Skin of body (tissue), 1 donor: ENCODE measurements at regions not wholly inside any gene's neighbourhood (a gene's known extent, or its start where the extent isn't known, plus 50 kb on each side); places are given as distances from the start of the nearest gene placed in this dataset.

Source experiments
- DNase-seq: peaks from one replicate; lab custom pipeline; 2025; lab: John Stamatoyannopoulos, UW

DNA sequence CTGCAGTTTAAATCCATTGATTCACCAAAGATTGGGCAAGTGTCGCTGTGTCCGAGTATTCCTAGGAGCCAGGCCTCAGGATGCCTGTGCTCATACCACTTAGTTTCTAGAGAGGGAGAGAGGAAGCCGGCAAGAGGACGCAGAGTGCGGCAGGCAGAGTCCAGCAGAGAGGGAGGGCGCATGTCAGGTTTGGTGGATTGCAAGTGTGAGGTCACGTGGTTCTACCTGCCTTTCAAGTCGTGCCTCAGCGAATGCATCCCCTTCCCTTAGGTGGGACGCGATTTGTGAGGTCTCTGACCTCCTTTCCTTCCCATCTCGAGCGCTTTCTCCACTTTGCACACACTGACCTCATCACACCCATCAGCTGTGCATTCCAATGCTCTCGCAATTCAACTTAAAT, 188.1 kb downstream of the TMEM18 start:
- no peak for DNase-seq

DNA sequence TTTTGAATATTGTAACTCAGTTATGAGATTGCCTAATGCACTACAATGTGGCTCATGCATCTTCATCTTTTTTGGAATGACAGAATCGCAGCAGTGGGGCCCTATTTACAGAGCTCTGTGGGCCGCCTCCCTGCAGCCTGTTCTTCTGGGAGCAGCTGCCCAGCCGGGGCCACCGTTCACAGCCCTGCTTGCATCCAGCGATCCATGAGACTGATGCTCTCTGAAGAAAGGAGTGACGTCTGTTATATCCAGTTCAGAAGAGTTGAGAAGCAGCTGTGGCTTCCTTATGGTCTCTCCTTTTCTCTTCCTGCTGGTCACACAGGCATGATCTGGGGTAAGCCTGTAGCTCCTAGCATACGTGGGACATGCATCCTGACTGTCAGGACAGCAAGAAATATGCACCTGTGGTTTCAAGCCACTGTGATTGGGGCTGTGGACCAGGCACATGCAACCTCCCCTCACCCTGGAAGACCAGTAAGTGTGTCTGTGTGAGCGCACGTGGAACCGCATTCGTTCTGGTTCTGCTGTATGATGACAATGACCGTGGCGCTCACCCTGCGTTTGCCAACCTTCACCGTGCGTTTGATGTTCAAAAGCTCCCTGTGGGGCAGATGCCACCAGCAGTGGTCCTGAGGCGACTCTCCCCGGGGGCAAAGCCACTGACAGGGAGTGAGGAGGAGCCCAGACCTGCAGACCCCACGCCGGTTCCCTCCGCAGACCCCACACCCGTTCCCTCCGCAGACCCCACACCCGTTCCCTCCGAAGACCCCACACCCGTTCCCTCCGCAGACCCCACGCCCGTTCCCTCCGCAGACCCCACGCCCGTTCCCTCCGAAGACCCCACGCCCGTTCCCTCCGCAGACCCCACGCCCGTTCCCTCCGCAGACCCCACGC, 189.8 kb downstream of the TMEM18 start:
- no peak for DNase-seq

DNA sequence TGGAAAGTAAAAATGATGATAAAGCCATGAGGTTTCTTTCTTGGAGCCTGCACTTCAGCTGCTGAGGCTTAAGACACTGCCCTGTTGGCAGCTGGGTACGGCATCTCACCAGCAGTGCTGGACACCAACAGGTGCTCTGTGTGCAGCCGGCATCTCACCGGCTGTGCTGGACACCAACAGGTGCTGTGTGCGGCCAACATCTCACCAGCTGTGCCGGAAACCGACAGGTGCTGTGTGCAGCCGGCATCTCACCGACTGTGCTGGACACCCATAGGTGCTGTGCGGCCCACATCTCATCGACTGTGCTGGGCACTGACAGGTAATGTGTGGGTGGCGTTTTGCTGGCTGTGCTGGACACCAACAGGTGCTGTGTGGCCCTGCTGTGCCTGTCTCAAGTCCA, 190.8 kb downstream of the TMEM18 start:
- DNase-seq: no peak

DNA sequence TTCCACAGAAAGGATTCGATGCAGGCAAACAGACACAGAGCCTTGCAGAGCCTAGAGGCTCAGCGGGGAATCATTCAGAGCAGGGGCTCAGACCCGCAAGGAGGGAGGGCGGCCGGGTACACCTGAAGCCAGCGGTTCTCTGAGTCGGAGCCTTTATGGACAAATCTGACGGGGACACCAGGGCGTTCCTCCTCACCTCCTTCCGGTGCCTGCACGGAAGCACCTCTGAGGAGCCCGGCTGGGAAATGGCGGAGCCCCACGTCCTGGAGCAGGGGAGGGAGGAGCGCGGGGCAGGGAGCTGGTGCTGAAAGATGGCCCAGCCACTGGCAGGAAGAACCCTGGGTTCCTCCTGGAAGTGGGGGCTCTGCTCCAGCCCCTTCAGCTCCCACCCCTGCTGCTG, 193.5 kb upstream of the ALKAL2 start:
- no peak for DNase-seq

DNA sequence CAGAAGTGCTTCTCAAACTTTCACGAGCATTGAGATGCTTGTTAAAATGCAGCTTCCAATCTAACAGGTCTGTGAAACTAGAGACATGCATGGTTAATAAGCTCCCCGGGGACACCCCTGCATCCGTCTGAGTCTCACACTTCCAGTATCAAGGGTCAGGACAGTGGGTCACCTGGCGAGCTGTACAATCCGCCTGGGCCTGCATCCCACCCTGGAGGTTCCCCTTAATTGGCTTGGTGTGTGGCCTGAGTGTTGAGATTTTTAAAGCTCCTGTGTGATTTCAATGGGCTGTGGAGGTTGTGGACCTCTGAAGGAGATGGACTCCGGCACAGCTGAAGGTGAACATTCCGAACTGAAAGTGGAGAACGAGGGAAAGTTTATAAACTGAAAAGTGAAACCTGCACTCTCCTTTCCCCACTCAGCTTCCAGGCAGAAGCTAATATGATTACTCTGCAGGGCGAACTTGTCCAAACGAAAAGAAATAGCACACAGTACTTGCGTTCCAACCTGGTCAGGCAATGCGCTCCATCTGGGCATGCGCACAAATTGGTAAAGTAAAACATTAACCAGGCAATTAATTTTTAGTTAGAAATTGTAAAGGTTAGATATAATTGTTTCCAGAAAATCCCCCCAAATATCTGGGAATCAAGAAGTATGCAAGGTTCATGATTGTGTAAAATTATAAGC, 191.7 kb upstream of the ALKAL2 start:
- no peak for DNase-seq

DNA sequence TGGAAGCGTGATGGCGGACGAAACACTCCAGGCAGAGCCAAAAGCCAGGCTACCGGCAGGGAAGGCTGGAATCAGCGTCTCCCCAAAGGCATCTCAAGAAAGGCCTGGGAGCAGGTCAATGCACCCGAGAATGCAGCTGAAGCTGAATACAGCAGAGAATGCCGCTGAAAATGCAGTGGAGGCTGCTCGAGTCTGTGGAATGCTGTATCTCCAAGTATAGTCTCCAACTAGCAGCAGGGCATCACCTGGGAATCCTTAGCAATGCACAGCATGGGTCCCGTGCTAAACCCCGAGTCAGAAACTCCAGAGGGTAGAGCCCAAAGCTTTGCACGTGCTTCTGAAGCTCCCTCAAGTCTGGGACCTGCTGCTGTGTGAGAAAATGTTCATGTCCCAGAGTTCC, 191.1 kb upstream of the ALKAL2 start:
- no peak for DNase-seq

DNA sequence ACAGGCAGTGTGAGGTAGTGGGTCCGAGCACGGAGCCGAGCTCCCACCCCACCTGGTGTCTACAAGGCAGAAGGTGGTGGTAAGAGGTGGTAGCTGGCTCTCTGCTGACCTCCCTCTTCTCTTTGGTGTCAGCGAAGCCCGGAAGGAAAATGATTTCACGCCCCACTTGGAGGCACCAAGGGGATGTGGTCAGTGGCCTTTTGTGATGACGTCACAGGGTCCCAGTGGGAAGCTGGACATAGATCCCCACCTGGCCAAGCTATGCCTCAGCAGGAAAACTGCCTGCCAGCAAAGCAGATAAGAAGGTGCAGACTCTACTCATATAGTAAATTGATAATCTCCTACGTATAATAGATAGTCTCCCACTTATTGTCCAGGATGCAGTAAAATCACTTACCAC, 183.7 kb upstream of the ALKAL2 start:
- DNase-seq: no peak

DNA sequence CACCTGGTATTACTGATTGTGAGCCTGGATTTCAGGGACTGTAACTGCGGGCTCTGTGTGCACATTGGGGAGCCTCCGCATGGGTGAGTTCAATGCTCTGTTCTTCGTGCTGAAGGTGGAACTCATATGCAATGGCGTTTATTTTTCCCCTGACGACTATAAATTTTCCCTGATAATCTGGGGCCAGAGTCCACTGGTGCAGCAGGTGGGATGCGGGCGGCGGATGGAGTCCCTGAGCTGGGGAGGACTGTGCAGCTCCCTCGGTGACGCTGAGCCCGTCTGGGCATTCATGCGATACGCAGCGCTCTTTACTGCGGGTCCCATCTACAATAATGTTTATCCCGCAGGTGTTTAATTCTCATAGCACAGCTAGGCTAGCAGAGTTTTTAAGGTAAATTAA, 181.6 kb upstream of the ALKAL2 start:
- DNase-seq: no peak

DNA sequence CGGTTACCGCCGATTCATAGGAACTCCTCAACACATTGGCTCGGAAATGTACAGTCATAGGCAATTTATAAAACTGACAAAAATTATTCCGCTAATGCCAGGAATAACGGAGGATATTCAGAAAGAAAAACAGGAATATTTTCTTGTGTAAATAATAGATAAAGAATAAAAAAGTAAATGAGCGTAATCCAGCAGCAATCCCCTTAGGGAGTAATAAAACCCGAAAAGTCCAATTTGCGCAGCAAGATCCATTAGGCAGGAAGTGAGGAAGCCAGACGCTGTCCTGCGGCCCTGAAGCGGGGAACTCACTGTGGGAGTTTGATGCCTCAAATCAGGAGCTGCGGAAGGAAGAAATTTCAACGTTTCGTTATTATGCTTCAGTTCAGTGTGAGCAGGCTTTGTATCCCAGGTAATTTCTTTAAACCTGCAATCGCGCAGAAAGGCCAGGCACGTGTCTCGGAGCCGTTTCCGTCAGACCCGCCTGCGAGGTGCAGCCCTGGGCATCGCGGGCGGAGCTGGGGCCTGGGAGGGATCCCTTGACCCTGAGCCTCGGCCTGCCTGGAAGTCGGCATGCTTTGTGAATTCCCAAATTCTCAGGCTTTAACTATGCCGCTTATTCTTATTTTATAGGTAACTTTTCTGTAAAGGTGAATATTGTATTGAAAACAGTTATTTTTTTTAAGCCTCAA, 180.9 kb upstream of the ALKAL2 start:
- no peak for DNase-seq

DNA sequence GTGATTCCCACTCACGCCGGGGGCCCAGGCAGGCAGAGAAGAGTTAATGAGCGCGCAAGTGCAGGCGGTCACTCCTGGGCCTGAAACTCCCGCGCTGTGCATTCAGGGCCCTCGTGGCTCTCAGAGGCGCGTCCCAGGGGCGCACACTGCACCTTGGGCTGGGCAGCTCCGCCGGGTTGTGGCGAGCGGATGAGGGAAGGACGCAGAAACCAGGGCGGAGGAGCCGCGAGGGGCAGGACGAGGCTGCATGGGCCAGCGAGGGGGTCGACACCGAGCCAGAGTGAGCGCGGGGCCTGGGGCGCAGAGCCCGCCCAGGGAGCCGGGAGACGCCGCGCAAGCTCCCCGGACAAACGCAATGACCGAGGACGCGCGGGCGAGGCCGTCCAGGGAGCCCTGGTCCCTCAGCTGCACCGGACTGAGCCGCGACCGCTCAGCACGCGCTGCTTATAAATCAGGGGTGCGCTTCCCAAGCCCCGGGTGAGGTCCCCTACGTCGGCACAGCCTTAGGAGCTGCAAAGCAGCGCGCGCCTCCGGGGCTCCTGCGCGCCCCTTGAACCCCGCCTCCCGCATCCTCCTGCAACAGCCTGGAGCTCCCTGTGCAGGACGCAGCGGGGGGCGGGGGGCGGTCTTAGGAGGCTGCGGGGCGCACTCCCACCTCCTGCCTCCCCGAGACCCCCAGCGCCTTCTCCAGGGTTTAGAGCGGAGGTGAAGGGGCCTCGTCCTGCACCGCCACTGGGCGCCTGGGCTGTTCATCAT, 180.2 kb upstream of the ALKAL2 start:
- DNase-seq: no peak

DNA sequence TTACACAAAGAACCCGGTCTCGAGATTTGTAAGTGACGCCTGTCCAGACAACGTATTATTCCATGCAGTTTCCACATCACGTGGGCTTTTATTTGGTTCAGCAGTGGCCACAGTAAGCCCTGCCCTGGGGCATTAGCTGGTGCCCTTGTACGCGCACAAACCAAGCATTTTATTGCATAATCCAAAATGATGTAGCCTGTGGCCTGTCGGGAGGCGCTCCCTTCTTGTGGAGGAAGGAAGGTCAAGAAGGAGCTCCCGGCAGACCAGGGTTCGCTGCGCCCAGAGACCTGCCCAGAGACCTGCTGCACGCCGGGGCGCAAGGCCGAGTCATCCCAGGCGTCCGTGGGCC, 179.6 kb upstream of the ALKAL2 start:
- no peak for DNase-seq

DNA sequence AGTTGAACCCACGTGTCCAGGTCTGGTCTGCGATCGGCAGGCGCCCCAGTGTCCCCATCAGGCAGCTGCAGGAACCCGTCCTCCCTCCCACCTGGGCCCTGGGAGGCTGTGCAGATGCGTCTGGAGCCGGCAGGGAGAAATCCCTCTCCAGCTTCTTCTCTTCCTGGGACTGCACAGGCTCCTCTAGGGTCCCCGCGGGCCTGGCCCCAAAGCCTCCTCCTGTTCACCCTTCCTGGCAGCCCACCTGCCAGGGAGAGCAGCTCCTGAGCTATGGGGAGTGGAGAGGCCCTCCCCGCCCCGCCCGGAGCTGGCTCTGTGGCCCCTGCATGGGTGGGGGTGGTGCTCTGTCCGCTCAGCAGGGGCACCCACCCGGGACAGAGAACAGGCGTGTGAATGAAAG, 179.2 kb upstream of the ALKAL2 start:
- DNase-seq: no peak

DNA sequence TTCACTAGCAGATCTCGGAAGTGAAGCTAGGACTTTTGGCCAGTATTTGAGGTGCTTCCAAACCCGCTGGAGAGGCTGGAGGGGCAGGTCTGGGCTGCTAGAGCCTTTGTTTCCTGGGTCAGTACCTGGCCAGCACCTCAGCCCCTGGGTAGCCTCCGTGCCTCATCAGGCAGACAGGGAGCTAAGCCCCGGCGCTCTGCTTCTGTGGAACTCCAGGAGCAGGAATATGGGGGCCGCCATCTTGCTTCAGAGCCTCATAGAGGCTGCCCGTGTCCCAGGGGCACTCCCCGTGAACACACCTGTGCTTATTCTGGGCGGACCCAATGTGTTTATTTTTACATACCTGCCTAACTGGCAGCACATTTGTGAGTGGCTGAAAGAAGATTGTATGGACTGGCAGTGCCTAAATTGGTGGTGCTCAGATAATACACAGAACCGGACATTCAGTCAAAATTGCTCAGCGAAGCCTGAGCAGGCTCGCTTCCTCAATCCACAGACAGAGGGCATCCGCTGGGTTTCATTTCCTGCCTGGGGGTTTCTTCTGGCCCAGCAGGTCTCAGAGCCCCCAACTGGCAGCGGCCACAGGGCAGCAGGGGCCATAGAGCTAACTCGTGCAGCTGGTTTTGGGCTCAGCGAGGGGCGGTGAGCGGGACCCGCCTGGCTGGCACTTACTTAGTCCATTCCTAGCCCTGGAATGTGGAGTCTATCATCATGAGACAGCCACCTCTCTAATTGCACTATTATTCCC, 176.8 kb upstream of the ALKAL2 start:
- DNase-seq: no peak

DNA sequence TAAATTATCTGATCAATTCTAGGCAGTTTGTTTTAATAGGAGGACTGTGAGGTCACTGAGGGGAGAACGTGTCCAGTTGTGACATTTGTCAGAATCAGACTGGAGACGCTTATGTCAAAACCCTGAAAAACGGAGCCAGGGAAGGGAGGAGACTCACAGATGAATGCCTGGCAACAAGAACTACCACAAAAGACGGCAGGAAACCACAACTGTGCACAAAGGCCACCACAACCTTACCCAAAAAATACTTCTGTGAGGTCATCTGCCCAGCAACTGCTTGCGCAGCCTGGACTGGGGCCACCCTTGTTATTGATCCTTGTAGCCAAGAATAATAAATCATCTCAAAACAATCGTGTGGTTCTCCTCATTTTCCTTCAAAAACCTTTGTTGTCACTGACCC, 173.0 kb upstream of the ALKAL2 start:
- no peak for DNase-seq

DNA sequence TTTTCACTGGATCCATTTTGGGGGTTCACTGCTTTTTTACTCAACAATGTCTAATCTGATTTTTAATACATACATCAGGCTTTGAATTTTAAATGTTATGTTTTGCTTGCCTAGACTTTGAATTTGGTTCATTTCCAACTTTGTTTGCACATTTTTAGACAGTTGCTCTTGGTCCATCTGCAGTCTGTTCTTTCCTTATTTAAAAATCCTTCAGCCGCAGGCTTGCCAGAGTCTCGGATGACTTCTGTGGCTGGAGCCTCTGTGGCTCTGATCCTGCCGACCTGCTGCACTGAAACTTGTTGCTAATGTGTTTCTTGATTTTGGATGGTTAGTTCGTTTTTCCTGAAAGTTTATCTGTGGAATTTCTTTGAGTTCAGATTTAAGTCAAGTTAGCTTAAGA, 172.0 kb upstream of the ALKAL2 start:
- DNase-seq: no peak

DNA sequence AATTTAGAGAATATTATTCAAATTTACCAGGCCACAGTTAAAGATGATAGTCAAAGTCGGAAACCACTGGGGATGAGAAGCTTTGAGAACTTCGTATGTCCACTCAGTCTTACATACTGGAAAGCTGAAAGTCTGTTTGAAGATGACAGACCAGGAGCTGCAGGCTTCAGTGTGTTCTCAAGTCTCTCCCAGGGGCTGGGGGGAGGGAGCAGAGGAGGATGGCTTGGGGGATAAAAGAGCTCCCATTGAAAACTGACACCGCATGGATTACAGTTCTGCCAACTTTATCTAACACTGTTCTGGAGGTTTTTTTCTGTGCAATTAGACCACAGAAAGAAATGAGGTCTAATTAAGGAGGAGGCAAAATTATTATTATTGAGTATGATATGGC, 170.5 kb upstream of the ALKAL2 start:
- no peak for DNase-seq

DNA sequence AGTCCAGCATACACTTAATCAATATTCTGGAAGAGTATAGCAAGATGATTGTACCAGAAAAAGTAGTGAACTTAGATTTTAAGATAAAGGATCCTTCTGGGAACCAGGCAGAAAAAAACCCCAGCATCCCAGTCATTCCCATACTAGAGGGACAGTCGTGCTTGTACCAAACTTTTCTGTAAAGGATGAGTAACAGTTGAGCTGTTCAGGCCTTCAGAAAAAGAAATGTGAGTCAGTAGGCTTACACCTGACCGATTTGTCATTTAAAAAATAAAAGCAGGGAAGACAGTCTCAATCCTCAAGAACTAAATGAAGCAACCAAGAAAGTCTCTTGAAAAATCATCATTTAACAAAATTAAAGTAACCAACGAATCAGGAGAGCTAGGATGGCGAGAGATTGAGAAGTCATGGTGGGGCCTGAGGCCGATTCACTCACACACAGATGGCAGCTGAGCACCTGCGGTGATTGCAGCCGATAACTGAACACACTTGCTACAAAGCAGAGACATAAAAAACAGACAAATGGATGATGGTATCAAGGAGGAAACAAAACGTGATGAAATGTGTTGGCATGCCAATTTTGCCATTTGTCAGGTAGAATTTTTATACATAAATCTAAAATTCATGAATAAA, 170.0 kb upstream of the ALKAL2 start:
- no peak for DNase-seq

DNA sequence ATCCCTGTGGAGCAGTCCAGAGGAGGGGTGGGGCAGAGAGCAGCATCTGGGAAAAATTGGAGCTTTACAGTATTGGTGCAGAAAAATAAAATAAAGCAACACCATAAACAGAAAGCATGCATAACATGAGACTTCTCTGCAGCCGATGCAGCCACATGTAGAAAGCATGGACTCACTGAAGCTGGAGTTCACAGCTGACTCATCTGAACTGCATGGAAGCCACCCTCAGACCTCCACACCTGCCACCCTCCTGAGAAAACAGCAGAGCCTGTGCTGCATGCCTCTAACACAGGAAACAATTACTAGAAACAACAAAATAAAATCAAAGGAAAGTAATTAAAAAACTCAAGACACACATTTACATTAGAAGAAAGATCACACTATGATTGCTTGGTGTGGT, 169.4 kb upstream of the ALKAL2 start:
- DNase-seq: no peak

DNA sequence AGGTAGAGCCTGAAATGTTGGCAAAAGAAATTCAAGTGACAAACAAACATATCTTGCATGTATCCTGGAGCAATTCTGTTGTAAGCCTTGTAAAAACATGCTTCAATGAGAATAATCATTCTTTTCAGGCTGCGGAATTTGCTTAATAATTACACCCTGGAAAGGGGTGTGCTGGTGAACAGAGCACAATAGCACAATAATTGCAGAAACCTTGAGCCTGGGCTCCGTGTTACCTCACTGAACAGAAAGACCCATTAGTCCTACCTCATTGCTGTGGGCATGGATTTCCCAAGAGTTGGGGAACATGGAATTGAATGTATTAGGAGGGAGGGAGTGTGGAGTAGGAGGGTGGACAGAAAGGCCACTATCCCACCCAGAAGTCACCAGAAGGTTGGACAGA, 168.0 kb upstream of the ALKAL2 start:
- no peak for DNase-seq

DNA sequence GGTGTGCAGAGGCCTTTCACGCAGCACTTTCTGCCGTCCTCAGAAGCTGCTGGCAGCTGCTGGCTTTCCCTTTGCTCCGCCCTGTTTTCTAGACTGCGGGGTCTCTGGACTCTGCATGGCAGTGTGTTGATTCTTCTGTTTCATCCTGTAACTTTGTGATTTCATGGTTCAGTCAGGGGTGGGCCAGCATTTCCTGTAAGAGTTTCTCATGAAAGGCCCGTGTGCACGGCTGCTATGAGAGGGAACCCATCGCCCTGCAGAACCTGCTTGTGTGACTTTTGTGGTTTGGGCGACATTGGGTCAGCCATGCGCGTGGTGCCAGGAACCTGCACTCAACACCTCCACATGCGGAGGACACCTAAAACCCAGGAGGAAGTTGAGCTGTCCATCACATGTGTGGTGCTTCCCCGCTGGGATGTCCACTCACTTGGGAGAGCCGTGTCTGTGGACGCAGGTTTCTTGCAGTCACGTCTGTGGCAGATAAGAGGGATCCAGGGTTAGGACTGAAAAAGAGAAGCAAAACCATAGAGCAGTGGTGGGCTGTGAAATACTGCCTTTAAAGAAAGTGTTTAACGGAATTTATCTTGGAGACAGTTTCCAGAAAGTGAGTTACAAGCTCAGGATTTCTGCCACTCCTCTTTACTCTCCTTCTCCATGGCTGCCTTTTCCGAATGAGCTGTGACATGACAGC, 167.3 kb upstream of the ALKAL2 start:
- DNase-seq: no peak
